H9 (cell line): ENCODE measurements at regions not wholly inside any gene's neighbourhood (a gene's known extent, or its start where the extent isn't known, plus 50 kb on each side); places are given as distances from the start of the nearest gene placed in this dataset.

Experiments
- DNase-seq: peaks from one replicate; pipeline ENCODE4 v3.0.0-alpha.2; 2017
- H2AFZ ChIP-seq: one replicate; pipeline ENCODE4 v1.6.1; 2013; ENCODE audit warnings: mild to moderate bottlenecking, low read length, control low read depth, moderate library complexity
- H2AK5ac ChIP-seq: 2 replicates; pipeline ENCODE4 v1.6.1; 2013; ENCODE audit warnings: low read length, control low read depth, mixed read lengths; ENCODE audit not compliant: insufficient read length
- H2BK120ac ChIP-seq: one replicate; pipeline ENCODE4 v1.6.1; 2013; ENCODE audit warnings: low read depth, mild to moderate bottlenecking, low read length, control low read depth, inconsistent platforms; ENCODE audit not compliant: poor library complexity, severe bottlenecking
- H2BK12ac ChIP-seq: 2 replicates; pipeline ENCODE4 v1.6.1; 2013; ENCODE audit warnings: low read length, control low read depth, mixed read lengths, low read depth; ENCODE audit not compliant: insufficient read length
- H2BK15ac ChIP-seq: 2 replicates; pipeline ENCODE4 v1.6.1; 2013; ENCODE audit warnings: low read depth, low read length, control low read depth
- H2BK20ac ChIP-seq: one replicate; pipeline ENCODE4 v1.6.1; 2013; ENCODE audit warnings: low read depth, mild to moderate bottlenecking, low read length, control low read depth, inconsistent platforms; ENCODE audit not compliant: poor library complexity, severe bottlenecking
- H2BK5ac ChIP-seq: 2 replicates; pipeline ENCODE4 v1.6.1; 2013; ENCODE audit warnings: low read length, control low read depth, mixed read lengths; ENCODE audit not compliant: insufficient read length
- H3K14ac ChIP-seq: 2 replicates; pipeline ENCODE4 v1.6.1; 2013; ENCODE audit warnings: low read length, control low read depth; ENCODE audit not compliant: insufficient read depth
- H3K18ac ChIP-seq: 2 replicates; pipeline ENCODE4 v1.6.1; 2013; ENCODE audit warnings: low read depth, mild to moderate bottlenecking, mixed read lengths, low read length, control low read depth; ENCODE audit not compliant: insufficient read length
- H3K23ac ChIP-seq: 2 replicates; pipeline ENCODE4 v1.6.1; 2013; ENCODE audit warnings: low read length, control low read depth, mixed read lengths, low read depth; ENCODE audit not compliant: insufficient read length
- H3K23me2 ChIP-seq: 2 replicates; pipeline ENCODE4 v1.6.1; 2013; ENCODE audit warnings: low read depth, mild to moderate bottlenecking, mixed read lengths, low read length, control low read depth; ENCODE audit not compliant: insufficient read length, poor library complexity, severe bottlenecking
- H3K27ac ChIP-seq: 2 replicates; pipeline ENCODE4 v1.5.1; 2013; ENCODE audit warnings: low read length, control low read depth, mixed read lengths, low read depth; ENCODE audit not compliant: insufficient read length
- H3K27me3 ChIP-seq: 2 replicates; pipeline ENCODE4 v1.6.1; 2013; ENCODE audit warnings: low read length, control low read depth, inconsistent platforms; ENCODE audit not compliant: insufficient read depth
- H3K4ac ChIP-seq: 2 replicates; pipeline ENCODE4 v1.6.1; 2013; ENCODE audit warnings: low read depth, mild to moderate bottlenecking, control low read depth, inconsistent platforms, low read length, moderate library complexity
- H3K4me1 ChIP-seq: 2 replicates; pipeline ENCODE4 v1.6.1; 2013; ENCODE audit warnings: low read length, control low read depth, inconsistent platforms; ENCODE audit not compliant: insufficient read depth
- H3K4me2 ChIP-seq: 2 replicates; pipeline ENCODE4 v1.6.1; 2013; ENCODE audit warnings: low read length, control low read depth, mixed read lengths; ENCODE audit not compliant: insufficient read length, insufficient read depth
- H3K56ac ChIP-seq: 2 replicates; pipeline ENCODE4 v1.6.1; 2013; ENCODE audit warnings: low read depth, mild to moderate bottlenecking, mixed read lengths, low read length, control low read depth; ENCODE audit not compliant: insufficient read length
- H3K79me1 ChIP-seq: 2 replicates; pipeline ENCODE4 v1.6.1; 2013; ENCODE audit warnings: low read depth, mild to moderate bottlenecking, moderate library complexity, low read length, control low read depth, inconsistent platforms; ENCODE audit not compliant: insufficient read depth, poor library complexity, severe bottlenecking
- H3K79me2 ChIP-seq: 2 replicates; pipeline ENCODE4 v1.6.1; 2013; ENCODE audit warnings: low read length, control low read depth, inconsistent platforms; ENCODE audit not compliant: insufficient read depth
- H3K9ac ChIP-seq: 2 replicates; pipeline ENCODE4 v1.6.1; 2013; ENCODE audit warnings: low read length, control low read depth, mixed read lengths; ENCODE audit not compliant: insufficient read length; ENCODE audit errors: extremely low read depth
- H3K9me3 ChIP-seq: one replicate; pipeline ENCODE4 v1.6.1; 2013; ENCODE audit warnings: low read depth, low read length, inconsistent platforms; ENCODE audit not compliant: control insufficient read depth
- H3T11ph ChIP-seq: one replicate; pipeline ENCODE4 v1.6.1; 2013; ENCODE audit warnings: mild to moderate bottlenecking, low read length, control low read depth, inconsistent platforms
- H4K20me1 ChIP-seq: one replicate; pipeline ENCODE4 v1.6.1; 2013; ENCODE audit not compliant: control insufficient read depth, insufficient read length, insufficient read depth
- H4K5ac ChIP-seq: 2 replicates; pipeline ENCODE4 v1.6.1; 2013; ENCODE audit warnings: low read depth, mild to moderate bottlenecking, mixed read lengths, low read length, control low read depth; ENCODE audit not compliant: insufficient read length
- H4K8ac ChIP-seq: replicated peaks from 2 replicates; pipeline ENCODE4 v1.6.1; 2013; ENCODE audit warnings: low read length, control low read depth, mixed read lengths, low read depth; ENCODE audit not compliant: insufficient read length
- H4K91ac ChIP-seq: 2 replicates; pipeline ENCODE4 v1.6.1; 2013; ENCODE audit warnings: low read depth, mild to moderate bottlenecking, moderate library complexity, mixed read lengths, low read length, control low read depth; ENCODE audit not compliant: insufficient read length
- H3K27ac Mint-ChIP-seq, 3 experiments: 2 replicates in 2 of 3; 3 replicates in 1 of 3; pipeline ENCODE4 v1.8.0; 2020 to 2021; ENCODE audit warnings: mixed read lengths in 3 of 3, mild to moderate bottlenecking in 1 of 3, moderate library complexity in 1 of 3
- H3K27me3 Mint-ChIP-seq: 2 replicates; pipeline ENCODE4 v1.8.0; 2021; ENCODE audit warnings: low read depth, mild to moderate bottlenecking, moderate library complexity, mixed read lengths
- H3K36me3 Mint-ChIP-seq, 3 experiments: 2 replicates in 2 of 3; 3 replicates in 1 of 3; pipeline ENCODE4 v1.8.0; 2020 to 2021; ENCODE audit warnings: low read depth in 3 of 3, mixed read lengths in 3 of 3; ENCODE audit not compliant: insufficient read depth in 1 of 3
- H3K4me1 Mint-ChIP-seq, 2 experiments: 2 replicates each; pipeline ENCODE4 v1.8.0; 2020; ENCODE audit warnings: mixed read lengths in 2 of 2
- H3K4me3 Mint-ChIP-seq, 2 experiments: 2 replicates in 1 of 2; 3 replicates in 1 of 2; pipeline ENCODE4 v1.8.0; 2020 to 2021; ENCODE audit warnings: mild to moderate bottlenecking in 2 of 2, mixed read lengths in 2 of 2, moderate library complexity in 1 of 2
- H3K9me3 Mint-ChIP-seq, 2 experiments: 2 replicates in 1 of 2; 3 replicates in 1 of 2; pipeline ENCODE4 v1.8.0; 2020; ENCODE audit warnings: mild to moderate bottlenecking in 2 of 2, mixed read lengths in 2 of 2, moderate library complexity in 1 of 2
- WGBS: extraction: QIAGEN DNeasy Blood & Tissue Kit; methylation state at CpG from one replicate; pipeline ENCODE4 v1.1.7; 2013; ENCODE audit warnings: missing lambda C conversion rate, low lambda C conversion rate, mixed read lengths; ENCODE audit not compliant: insufficient read length; ENCODE audit errors: extremely low coverage; 5-methylcytosine and 5-hydroxymethylcytosine counted together
- TF ChIP-seq, protein P1 (sequence below): fragments of 200-600 bp; sonication (generic); conservative IDR thresholded peaks from 3 replicates; pipeline ENCODE4 v1.8.0; 2021; ENCODE audit warnings: antibody characterized with exemption, mild to moderate bottlenecking

DNA sequence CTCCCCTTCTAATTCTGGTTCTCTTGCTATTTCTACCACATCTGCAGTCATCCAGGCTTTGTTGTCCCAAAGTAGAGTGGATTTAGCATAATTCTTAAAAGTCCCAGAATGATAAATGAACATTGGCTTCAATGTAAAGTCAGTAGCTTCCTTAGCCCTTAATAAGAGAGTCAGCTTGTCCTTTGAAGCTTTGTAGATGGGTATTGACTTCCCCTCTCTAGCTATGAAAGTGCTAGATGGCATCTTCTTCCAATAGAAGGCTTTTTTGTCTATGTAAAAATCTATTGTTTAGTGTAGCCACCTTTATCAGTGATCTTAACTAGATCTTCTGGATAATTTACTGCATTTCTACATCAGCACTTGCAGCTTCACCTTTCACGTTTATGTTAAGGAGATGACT lies 181.4 kb upstream of the B3GALT2 start:
- Mint-ChIP-seq H3K4me1 (no peaks in the 10 kb centered on the region), H3K36me3 (no peaks in the 10 kb centered on the region), H3K27ac (no peak overlapping the region), H3K9me3 (no peaks in the 10 kb centered on the region), H3K27me3 (no peaks in the 10 kb centered on the region), H3K4me3 (no peak overlapping the region)
- H2BK15ac ChIP-seq, result no peak overlapping the region
- H3K14ac ChIP-seq, result no peak overlapping the region
- DNase-seq, result no peak
- no peak overlapping the region for H4K91ac ChIP-seq
- H3K18ac ChIP-seq, result no peak overlapping the region
- H3K9ac ChIP-seq, result no peak overlapping the region
- H3K27me3 ChIP-seq, result no peaks in the 10 kb centered on the region
- H3K79me1 ChIP-seq, result no peaks in the 10 kb centered on the region
- H4K8ac ChIP-seq, result no peak overlapping the region
- H3K23me2 ChIP-seq, result no peaks in the 10 kb centered on the region
- H3K23ac ChIP-seq, result no peak overlapping the region
- H3K4me2 ChIP-seq, result no peak overlapping the region
- no peaks in the 10 kb centered on the region for H3K79me2 ChIP-seq
- no peak overlapping the region for H4K5ac ChIP-seq
- H3K27ac ChIP-seq, result no peak overlapping the region
- no peak overlapping the region for H2BK12ac ChIP-seq
- H3K56ac ChIP-seq, result no peak overlapping the region
- H3K9me3 ChIP-seq, result no peaks in the 10 kb centered on the region
- no peak overlapping the region for H2AFZ ChIP-seq
- no peak overlapping the region for H2BK20ac ChIP-seq
- no peaks in the 10 kb centered on the region for H3K4me1 ChIP-seq
- H2BK120ac ChIP-seq, result no peak overlapping the region
- no peak overlapping the region for H2BK5ac ChIP-seq
- H2AK5ac ChIP-seq, result no peak overlapping the region
- WGBS, result no CpG with 5 or more reads among the region's 1 CpG
- H3T11ph ChIP-seq, result no peak overlapping the region
- no peaks in the 10 kb centered on the region for H4K20me1 ChIP-seq
- TF ChIP-seq, protein P1, sequence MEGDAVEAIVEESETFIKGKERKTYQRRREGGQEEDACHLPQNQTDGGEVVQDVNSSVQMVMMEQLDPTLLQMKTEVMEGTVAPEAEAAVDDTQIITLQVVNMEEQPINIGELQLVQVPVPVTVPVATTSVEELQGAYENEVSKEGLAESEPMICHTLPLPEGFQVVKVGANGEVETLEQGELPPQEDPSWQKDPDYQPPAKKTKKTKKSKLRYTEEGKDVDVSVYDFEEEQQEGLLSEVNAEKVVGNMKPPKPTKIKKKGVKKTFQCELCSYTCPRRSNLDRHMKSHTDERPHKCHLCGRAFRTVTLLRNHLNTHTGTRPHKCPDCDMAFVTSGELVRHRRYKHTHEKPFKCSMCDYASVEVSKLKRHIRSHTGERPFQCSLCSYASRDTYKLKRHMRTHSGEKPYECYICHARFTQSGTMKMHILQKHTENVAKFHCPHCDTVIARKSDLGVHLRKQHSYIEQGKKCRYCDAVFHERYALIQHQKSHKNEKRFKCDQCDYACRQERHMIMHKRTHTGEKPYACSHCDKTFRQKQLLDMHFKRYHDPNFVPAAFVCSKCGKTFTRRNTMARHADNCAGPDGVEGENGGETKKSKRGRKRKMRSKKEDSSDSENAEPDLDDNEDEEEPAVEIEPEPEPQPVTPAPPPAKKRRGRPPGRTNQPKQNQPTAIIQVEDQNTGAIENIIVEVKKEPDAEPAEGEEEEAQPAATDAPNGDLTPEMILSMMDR, result no peak
- H3K4ac ChIP-seq, result no peak overlapping the region
